PC-9 (cell line): ENCODE measurements at regions not wholly inside any gene's neighbourhood (a gene's known extent, or its start where the extent isn't known, plus 50 kb on each side); places are given as distances from the start of the nearest gene placed in this dataset.

Source experiments
- BruUV-seq: library from RNA; stranded (reverse); fragments of 400-500 nt; replicated peaks from 2 replicates; lab custom pipeline; 2021; lab: Mats Ljungman, UMichigan
- CTCF ChIA-PET: fragments of 300-600 bp; sonication (Branson Sonifier 250); formaldehyde crosslinking; loops from one replicate; lab custom pipeline; 2022; ENCODE audit warnings: antibody characterized with exemption; lab: Charles Lee
- POLR2A ChIA-PET: fragments of 300-600 bp; sonication (Branson Sonifier 250); formaldehyde crosslinking; loops from one replicate; lab custom pipeline; 2022; ENCODE audit warnings: antibody characterized with exemption; ENCODE audit not compliant: unreplicated experiment; lab: Charles Lee
- DNase-seq, 2 experiments: peaks; one replicate each; pipeline versions ENCODE4 v3.0.0 to v3.0.0-alpha.2; 2015 to 2022; ENCODE audit warnings: mixed read lengths in 1 of 2
- H2AFZ ChIP-seq: fragments of 200-600 bp; sonication (generic); 2 replicates; pipeline ENCODE4 v1.8.1; 2017; ENCODE audit warnings: antibody characterized with exemption
- H3F3A ChIP-seq: fragments of 200-600 bp; sonication (generic); 2 replicates; pipeline ENCODE4 v1.8.1; 2017; ENCODE audit warnings: antibody characterized with exemption, mild to moderate bottlenecking, low read depth; ENCODE audit not compliant: insufficient read depth
- H3K27ac ChIP-seq: fragments of 200-600 bp; sonication (generic); 2 replicates; pipeline ENCODE4 v1.6.1; 2016; ENCODE audit warnings: mixed run types
- H3K27me3 ChIP-seq: fragments of 200-600 bp; sonication (generic); 2 replicates; pipeline ENCODE4 v1.6.1; 2016; ENCODE audit warnings: low read depth, mixed run types; ENCODE audit not compliant: insufficient read depth
- H3K36me3 ChIP-seq: fragments of 200-600 bp; sonication (generic); 2 replicates; pipeline ENCODE4 v1.6.1; 2016; ENCODE audit warnings: low read depth, mixed run types
- H3K4me1 ChIP-seq: fragments of 200-600 bp; sonication (generic); replicated peaks from 2 replicates; pipeline ENCODE4 v1.6.1; 2016; ENCODE audit warnings: mixed run types; ENCODE audit not compliant: insufficient read depth
- H3K4me2 ChIP-seq: fragments of 200-600 bp; sonication (generic); 2 replicates; pipeline ENCODE4 v1.6.1; 2017; ENCODE audit warnings: mixed run types
- H3K4me3 ChIP-seq: fragments of 200-600 bp; sonication (generic); 2 replicates; pipeline ENCODE4 v1.6.1; 2016; ENCODE audit warnings: mixed run types
- H3K79me2 ChIP-seq: fragments of 200-600 bp; sonication (generic); 2 replicates; pipeline ENCODE4 v1.6.1; 2017; ENCODE audit warnings: low read depth, mixed run types
- H3K9me2 ChIP-seq: fragments of 200-600 bp; sonication (generic); 2 replicates; pipeline ENCODE4 v1.8.1; 2017; ENCODE audit warnings: mild to moderate bottlenecking; ENCODE audit not compliant: insufficient read depth
- H3K9me3 ChIP-seq: fragments of 200-600 bp; sonication (generic); 2 replicates; pipeline ENCODE4 v1.8.1; 2016; ENCODE audit warnings: low read depth; ENCODE audit not compliant: insufficient read depth
- H4K20me1 ChIP-seq: fragments of 200-600 bp; sonication (generic); 2 replicates; pipeline ENCODE4 v1.8.1; 2017; ENCODE audit not compliant: insufficient read depth
- EZH2 ChIP-seq: fragments of 200-600 bp; sonication (generic); IDR thresholded peaks from 2 replicates; pipeline ENCODE4 v1.8.0; 2017; ENCODE audit warnings: antibody characterized with exemption, low read depth
- intact Hi-C: fragments of 100-400 bp; cut with micrococcal nuclease; formaldehyde crosslinking; loops from one replicate; pipeline ENCODE4 v1.10.0; 2022; ENCODE audit not compliant: unreplicated experiment
- TF ChIP-seq, protein P1 (sequence below): fragments of 200-600 bp; sonication (generic); conservative IDR thresholded peaks from 2 replicates; pipeline ENCODE4 v1.6.1; 2017; ENCODE audit warnings: mixed run types, antibody characterized with exemption, mild to moderate bottlenecking, moderate library complexity

DNA sequence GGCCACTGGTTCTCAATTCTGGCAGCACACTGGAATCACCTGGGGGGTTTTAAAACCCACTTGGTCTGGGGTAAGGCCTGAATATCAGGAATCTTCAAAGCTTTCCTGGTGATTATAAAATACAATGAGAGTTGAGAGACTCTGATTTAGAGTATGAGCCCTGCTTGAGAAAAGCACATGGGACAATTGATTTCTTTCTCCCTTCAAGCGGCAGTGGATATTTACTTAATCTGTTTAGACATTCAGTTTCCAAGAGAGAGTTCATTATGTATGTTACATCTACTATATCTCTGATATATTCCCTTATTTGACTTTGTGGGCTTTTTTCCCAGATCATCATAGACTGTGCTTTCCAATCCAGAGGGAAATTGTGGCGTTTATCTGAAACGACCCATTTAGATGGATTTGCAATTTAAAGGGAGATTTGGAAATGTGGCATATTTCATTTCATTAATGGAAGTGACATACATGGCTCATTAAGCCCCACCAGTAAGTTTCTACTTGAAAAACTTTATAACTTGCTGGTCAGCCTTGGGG lies 171.2 kb upstream of the PFN2 start:
- CTCF ChIA-PET, result no interaction called here
- POLR2A ChIA-PET, result no interaction called here
- intact Hi-C loops, result no loop called here

DNA sequence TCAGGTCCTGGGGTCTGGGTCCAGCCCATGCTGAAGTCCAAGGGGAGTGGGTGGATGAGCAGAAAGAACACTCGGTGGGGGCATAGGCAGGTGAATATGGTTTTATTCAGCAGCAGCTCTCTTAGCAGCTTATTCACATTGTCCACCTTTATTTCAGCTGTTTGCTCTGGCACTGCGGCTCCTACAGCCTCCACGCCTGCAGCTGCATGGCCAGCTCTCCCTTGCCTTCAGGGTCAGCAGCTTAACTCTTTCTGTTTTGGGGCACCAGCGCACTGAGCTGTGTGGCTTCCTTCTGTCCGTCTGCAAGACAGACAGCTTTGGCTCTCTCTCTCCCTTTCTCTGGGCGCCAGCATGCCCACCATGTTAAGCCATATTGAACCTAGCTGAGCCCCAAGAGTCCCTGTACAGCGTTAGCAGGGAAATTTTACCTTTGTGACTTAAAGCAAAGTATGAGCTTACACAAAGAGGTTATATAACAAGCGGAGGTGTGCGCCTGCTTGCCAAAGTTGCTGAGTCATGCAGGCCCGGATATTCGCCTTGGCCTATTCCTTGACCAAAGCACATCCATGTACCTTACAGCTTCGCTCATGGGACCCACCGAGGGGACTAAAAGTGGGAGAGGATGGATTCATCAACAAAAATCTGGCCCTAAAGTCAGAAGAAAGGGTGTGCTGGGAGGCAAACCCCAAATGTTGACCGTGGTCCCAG lies 170.1 kb upstream of the PFN2 start:
- Histone ChIP-seq H3K4me2 (no peak overlapping the region), H3K79me2 (no peaks in the 10 kb centered on the region), H3K4me1 (no peaks in the 10 kb centered on the region), H4K20me1 (no peaks in the 10 kb centered on the region), H3K4me3 (no peak overlapping the region), H3K27ac (no peak overlapping the region), H3K36me3 (no peaks in the 10 kb centered on the region), H2AFZ (no peak overlapping the region), H3K9me3 (no peaks in the 10 kb centered on the region), H3K27me3 (no peaks in the 10 kb centered on the region), H3F3A (no peaks in the 10 kb centered on the region), H3K9me2 (no peaks in the 10 kb centered on the region)
- no peak for DNase-seq
- ChIA-PET CTCF (no interaction called here), POLR2A (no interaction called here)
- BruUV-seq, result no TSS peak
- TF ChIP-seq EZH2, result no peak
- TF ChIP-seq, protein P1, sequence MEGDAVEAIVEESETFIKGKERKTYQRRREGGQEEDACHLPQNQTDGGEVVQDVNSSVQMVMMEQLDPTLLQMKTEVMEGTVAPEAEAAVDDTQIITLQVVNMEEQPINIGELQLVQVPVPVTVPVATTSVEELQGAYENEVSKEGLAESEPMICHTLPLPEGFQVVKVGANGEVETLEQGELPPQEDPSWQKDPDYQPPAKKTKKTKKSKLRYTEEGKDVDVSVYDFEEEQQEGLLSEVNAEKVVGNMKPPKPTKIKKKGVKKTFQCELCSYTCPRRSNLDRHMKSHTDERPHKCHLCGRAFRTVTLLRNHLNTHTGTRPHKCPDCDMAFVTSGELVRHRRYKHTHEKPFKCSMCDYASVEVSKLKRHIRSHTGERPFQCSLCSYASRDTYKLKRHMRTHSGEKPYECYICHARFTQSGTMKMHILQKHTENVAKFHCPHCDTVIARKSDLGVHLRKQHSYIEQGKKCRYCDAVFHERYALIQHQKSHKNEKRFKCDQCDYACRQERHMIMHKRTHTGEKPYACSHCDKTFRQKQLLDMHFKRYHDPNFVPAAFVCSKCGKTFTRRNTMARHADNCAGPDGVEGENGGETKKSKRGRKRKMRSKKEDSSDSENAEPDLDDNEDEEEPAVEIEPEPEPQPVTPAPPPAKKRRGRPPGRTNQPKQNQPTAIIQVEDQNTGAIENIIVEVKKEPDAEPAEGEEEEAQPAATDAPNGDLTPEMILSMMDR, result no peak
- intact Hi-C loops, result no loop called here

More for the DNA sequence above, 171.2 kb upstream of the PFN2 start:
- H2AFZ ChIP-seq, result no peak overlapping the region
- H3K27me3 ChIP-seq, result no peaks in the 10 kb centered on the region
- no peak overlapping the region for H3K27ac ChIP-seq
- no peak overlapping the region for H3K4me2 ChIP-seq
- H4K20me1 ChIP-seq, result no peaks in the 10 kb centered on the region
- no peaks in the 10 kb centered on the region for H3K4me1 ChIP-seq
- no TSS peak for BruUV-seq
- H3K4me3 ChIP-seq, result no peak overlapping the region
- H3K79me2 ChIP-seq, result no peaks in the 10 kb centered on the region
- no peaks in the 10 kb centered on the region for H3F3A ChIP-seq
- H3K9me2 ChIP-seq, result no peaks in the 10 kb centered on the region
- H3K9me3 ChIP-seq, result no peaks in the 10 kb centered on the region
- no peak for DNase-seq
- no peaks in the 10 kb centered on the region for H3K36me3 ChIP-seq
- TF ChIP-seq, protein P1, result no peak
- TF ChIP-seq EZH2, result no peak

DNA sequence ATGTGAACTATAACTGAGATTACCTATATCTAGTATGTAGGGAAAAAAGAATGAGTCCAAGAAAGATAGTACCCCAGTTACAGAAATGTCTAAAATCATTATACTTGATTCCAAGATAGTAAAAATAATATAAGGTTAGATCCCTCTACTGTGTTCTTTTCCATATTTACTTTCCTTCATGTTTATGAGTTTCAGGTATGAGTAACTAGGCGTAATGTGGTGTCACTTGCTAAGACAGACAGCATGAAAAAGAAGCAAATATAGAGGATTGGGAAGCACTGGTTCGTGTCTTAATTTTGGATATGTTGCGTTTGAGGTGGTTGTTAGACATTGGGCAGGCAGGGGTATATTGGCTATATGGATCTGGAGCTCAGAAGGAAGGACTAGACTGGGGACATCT lies 168.1 kb upstream of the PFN2 start:
- Histone ChIP-seq H3K79me2 (no peaks in the 10 kb centered on the region), H4K20me1 (no peaks in the 10 kb centered on the region), H3K27ac (no peak overlapping the region), H3K4me1 (no peaks in the 10 kb centered on the region), H2AFZ (no peak overlapping the region), H3K4me2 (no peak overlapping the region), H3K36me3 (no peaks in the 10 kb centered on the region), H3K27me3 (no peaks in the 10 kb centered on the region), H3K9me2 (no peaks in the 10 kb centered on the region), H3K4me3 (no peak overlapping the region), H3F3A (no peaks in the 10 kb centered on the region), H3K9me3 (no peaks in the 10 kb centered on the region)
- no peak for DNase-seq
- intact Hi-C loops, result no loop called here
- ChIA-PET POLR2A (no interaction called here), CTCF (no interaction called here)
- BruUV-seq, result no TSS peak
- no peak for TF ChIP-seq EZH2
- TF ChIP-seq, protein P1, result no peak
